GM23338 (cell line): ENCODE measurements at regions not wholly inside any gene's neighbourhood (a gene's known extent, or its start where the extent isn't known, plus 50 kb on each side); places are given as distances from the start of the nearest gene placed in this dataset.

ENCODE experiments used
- ATAC-seq: fragments of 200-7000 bp; cut with Tn5 transposase; 3 replicates; pipeline ENCODE4 v1.9.1; 2020
- DNase-seq: peaks from one replicate; pipeline ENCODE4 v3.0.0-alpha.2; 2015; ENCODE audit warnings: low spot score
- H2AFZ ChIP-seq: fragments of 200-600 bp; sonication (generic); 2 replicates; pipeline ENCODE4 v1.8.0; 2016; ENCODE audit warnings: antibody characterized with exemption, mild to moderate bottlenecking, moderate library complexity
- H3F3A ChIP-seq: fragments of 200-600 bp; sonication (generic); replicated peaks from 2 replicates; pipeline ENCODE4 v1.8.0; 2017; ENCODE audit warnings: antibody characterized with exemption, mixed run types, low read depth
- H3K27ac ChIP-seq: fragments of 200-600 bp; sonication (generic); 2 replicates; pipeline ENCODE4 v1.6.1; 2016; ENCODE audit warnings: low read depth
- H3K27me3 ChIP-seq: fragments of 200-600 bp; sonication (generic); 2 replicates; pipeline ENCODE4 v1.8.0; 2016; ENCODE audit warnings: mild to moderate bottlenecking, mixed run types, moderate library complexity; ENCODE audit not compliant: insufficient read depth
- H3K36me3 ChIP-seq: fragments of 200-600 bp; sonication (generic); 2 replicates; pipeline ENCODE4 v1.8.0; 2016; ENCODE audit warnings: mild to moderate bottlenecking; ENCODE audit not compliant: insufficient read depth
- H3K4me1 ChIP-seq: fragments of 200-600 bp; sonication (generic); 2 replicates; pipeline ENCODE4 v1.8.0; 2016; ENCODE audit warnings: mild to moderate bottlenecking, moderate library complexity; ENCODE audit not compliant: insufficient read depth
- H3K4me2 ChIP-seq: fragments of 200-600 bp; sonication (generic); 2 replicates; pipeline ENCODE4 v1.7.1; 2017; ENCODE audit warnings: mixed run types
- H3K4me3 ChIP-seq: fragments of 200-600 bp; sonication (generic); 2 replicates; pipeline ENCODE4 v1.6.1; 2016; ENCODE audit warnings: mixed run types
- H3K79me2 ChIP-seq: fragments of 200-600 bp; sonication (generic); replicated peaks from 2 replicates; pipeline ENCODE4 v1.8.0; 2017; ENCODE audit warnings: mild to moderate bottlenecking; ENCODE audit not compliant: insufficient read depth
- H3K9me2 ChIP-seq: fragments of 200-600 bp; sonication (generic); 2 replicates; pipeline ENCODE4 v1.8.0; 2017; ENCODE audit not compliant: insufficient read depth
- H4K20me1 ChIP-seq: fragments of 200-600 bp; sonication (generic); replicated peaks from 2 replicates; pipeline ENCODE4 v1.8.0; 2017; ENCODE audit warnings: mild to moderate bottlenecking; ENCODE audit not compliant: insufficient read depth
- H3K27ac Mint-ChIP-seq: 2 replicates; pipeline ENCODE4 v1.8.0; 2020; ENCODE audit warnings: inconsistent platforms, mild to moderate bottlenecking, moderate library complexity, mixed read lengths
- H3K27me3 Mint-ChIP-seq: 3 replicates; pipeline ENCODE4 v1.8.0; 2022; ENCODE audit warnings: low read depth, mild to moderate bottlenecking, moderate library complexity, mixed read lengths, inconsistent platforms; ENCODE audit not compliant: insufficient read depth, poor library complexity
- H3K36me3 Mint-ChIP-seq: 3 replicates; pipeline ENCODE4 v1.8.0; 2021; ENCODE audit warnings: low read depth, mild to moderate bottlenecking, inconsistent platforms, moderate library complexity, mixed read lengths
- H3K4me1 Mint-ChIP-seq: 3 replicates; pipeline ENCODE4 v1.8.0; 2020; ENCODE audit warnings: mild to moderate bottlenecking, inconsistent platforms, mixed read lengths
- H3K4me3 Mint-ChIP-seq: 3 replicates; pipeline ENCODE4 v1.8.0; 2021; ENCODE audit warnings: moderate library complexity, mild to moderate bottlenecking, inconsistent platforms, mixed read lengths
- H3K9me3 Mint-ChIP-seq: 3 replicates; pipeline ENCODE4 v1.8.0; 2020; ENCODE audit warnings: moderate library complexity, mild to moderate bottlenecking, inconsistent platforms, mixed read lengths
- NANOG ChIP-seq: IDR thresholded peaks from 2 replicates; pipeline ENCODE4 v1.6.1; 2016; ENCODE audit warnings: antibody characterized with exemption, borderline replicate concordance
- REST ChIP-seq: IDR thresholded peaks from one replicate; pipeline ENCODE4 v1.6.1; 2018; ENCODE audit warnings: antibody characterized with exemption; ENCODE audit not compliant: unreplicated experiment
- ZNF331 ChIP-seq: fragments of 250-450 bp; sonication (Bioruptor Pico); IDR thresholded peaks from 2 replicates; pipeline ENCODE4 v1.5.0; 2020; ENCODE audit warnings: low read depth, mild to moderate bottlenecking, moderate library complexity
- TF ChIP-seq, protein P1 (sequence below): fragments of 250-450 bp; sonication (Bioruptor Pico); IDR thresholded peaks from 2 replicates; pipeline ENCODE4 v1.5.0; 2020; ENCODE audit warnings: mild to moderate bottlenecking, moderate library complexity

DNA sequence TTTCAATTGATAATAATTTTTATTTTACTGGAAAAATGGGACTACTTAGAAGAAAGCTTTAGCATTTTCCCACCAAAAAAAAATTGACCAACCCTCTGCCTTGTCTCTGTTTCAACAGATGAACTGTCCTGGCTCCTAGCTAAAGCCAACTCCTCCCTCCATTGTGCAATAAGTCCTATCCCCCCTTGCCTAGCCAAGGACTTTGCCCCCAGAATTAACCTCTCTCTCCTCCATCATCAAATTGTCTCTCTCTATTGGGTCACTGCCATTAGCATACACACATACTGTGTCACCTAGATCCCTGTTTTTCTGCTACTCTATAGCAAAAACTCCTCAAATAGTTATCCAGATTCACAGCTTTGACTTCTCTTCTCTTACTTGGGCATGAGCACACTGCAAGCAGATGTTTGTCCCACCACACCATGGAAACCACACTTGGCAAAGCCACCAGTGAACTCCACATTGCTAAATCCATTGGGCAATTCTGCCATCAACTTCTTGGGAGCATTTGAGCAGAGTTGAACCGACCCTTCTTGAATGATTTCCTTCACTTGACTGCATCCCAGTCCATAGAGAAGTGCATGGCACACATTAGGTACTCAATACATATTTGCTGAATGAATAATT, 91.4 kb upstream of the NEBL start (continued):
- TF ChIP-seq, protein P1, sequence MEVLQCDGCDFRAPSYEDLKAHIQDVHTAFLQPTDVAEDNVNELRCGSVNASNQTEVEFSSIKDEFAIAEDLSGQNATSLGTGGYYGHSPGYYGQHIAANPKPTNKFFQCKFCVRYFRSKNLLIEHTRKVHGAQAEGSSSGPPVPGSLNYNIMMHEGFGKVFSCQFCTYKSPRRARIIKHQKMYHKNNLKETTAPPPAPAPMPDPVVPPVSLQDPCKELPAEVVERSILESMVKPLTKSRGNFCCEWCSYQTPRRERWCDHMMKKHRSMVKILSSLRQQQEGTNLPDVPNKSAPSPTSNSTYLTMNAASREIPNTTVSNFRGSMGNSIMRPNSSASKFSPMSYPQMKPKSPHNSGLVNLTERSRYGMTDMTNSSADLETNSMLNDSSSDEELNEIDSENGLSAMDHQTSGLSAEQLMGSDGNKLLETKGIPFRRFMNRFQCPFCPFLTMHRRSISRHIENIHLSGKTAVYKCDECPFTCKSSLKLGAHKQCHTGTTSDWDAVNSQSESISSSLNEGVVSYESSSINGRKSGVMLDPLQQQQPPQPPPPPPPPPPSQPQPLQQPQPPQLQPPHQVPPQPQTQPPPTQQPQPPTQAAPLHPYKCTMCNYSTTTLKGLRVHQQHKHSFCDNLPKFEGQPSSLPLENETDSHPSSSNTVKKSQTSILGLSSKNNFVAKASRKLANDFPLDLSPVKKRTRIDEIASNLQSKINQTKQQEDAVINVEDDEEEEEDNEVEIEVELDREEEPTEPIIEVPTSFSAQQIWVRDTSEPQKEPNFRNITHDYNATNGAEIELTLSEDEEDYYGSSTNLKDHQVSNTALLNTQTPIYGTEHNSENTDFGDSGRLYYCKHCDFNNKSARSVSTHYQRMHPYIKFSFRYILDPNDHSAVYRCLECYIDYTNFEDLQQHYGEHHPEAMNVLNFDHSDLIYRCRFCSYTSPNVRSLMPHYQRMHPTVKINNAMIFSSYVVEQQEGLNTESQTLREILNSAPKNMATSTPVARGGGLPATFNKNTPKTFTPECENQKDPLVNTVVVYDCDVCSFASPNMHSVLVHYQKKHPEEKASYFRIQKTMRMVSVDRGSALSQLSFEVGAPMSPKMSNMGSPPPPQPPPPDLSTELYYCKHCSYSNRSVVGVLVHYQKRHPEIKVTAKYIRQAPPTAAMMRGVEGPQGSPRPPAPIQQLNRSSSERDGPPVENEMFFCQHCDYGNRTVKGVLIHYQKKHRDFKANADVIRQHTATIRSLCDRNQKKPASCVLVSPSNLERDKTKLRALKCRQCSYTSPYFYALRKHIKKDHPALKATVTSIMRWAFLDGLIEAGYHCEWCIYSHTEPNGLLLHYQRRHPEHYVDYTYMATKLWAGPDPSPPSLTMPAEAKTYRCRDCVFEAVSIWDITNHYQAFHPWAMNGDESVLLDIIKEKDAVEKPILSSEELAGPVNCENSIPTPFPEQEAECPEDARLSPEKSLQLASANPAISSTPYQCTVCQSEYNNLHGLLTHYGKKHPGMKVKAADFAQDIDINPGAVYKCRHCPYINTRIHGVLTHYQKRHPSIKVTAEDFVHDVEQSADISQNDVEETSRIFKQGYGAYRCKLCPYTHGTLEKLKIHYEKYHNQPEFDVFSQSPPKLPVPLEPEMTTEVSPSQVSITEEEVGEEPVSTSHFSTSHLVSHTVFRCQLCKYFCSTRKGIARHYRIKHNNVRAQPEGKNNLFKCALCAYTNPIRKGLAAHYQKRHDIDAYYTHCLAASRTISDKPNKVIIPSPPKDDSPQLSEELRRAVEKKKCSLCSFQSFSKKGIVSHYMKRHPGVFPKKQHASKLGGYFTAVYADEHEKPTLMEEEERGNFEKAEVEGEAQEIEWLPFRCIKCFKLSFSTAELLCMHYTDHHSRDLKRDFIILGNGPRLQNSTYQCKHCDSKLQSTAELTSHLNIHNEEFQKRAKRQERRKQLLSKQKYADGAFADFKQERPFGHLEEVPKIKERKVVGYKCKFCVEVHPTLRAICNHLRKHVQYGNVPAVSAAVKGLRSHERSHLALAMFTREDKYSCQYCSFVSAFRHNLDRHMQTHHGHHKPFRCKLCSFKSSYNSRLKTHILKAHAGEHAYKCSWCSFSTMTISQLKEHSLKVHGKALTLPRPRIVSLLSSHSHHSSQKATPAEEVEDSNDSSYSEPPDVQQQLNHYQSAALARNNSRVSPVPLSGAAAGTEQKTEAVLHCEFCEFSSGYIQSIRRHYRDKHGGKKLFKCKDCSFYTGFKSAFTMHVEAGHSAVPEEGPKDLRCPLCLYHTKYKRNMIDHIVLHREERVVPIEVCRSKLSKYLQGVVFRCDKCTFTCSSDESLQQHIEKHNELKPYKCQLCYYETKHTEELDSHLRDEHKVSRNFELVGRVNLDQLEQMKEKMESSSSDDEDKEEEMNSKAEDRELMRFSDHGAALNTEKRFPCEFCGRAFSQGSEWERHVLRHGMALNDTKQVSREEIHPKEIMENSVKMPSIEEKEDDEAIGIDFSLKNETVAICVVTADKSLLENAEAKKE (CRISPR knock-in tag), result no peak

GRCh38 chr10:20986049-20986448, 88.9 kb upstream of the NEBL start:
- H2AFZ ChIP-seq, result no peak overlapping the region
- no peak overlapping the region for H3K27ac ChIP-seq
- no peaks in the 10 kb centered on the region for H3K27me3 ChIP-seq
- no peaks in the 10 kb centered on the region for H3K9me2 ChIP-seq
- no peak for DNase-seq
- Mint-ChIP-seq H3K4me1 (no peaks in the 10 kb centered on the region), H3K27me3 (peaks cover 2% of the 10 kb centered on the region), H3K9me3 (no peaks in the 10 kb centered on the region), H3K36me3 (no peaks in the 10 kb centered on the region), H3K4me3 (no peak overlapping the region), H3K27ac (no peak overlapping the region)
- no peak overlapping the region for H3K4me2 ChIP-seq
- no peaks in the 10 kb centered on the region for H3F3A ChIP-seq
- H3K4me3 ChIP-seq, result no peak overlapping the region
- TF ChIP-seq REST, result no peak
- no peak for TF ChIP-seq ZNF331 (CRISPR knock-in tag)
- TF ChIP-seq, protein P1 (CRISPR knock-in tag), result no peak
- TF ChIP-seq NANOG, result no peak
- no peaks in the 10 kb centered on the region for H3K36me3 ChIP-seq
- ATAC-seq, result no peak
- no peaks in the 10 kb centered on the region for H3K4me1 ChIP-seq
- no peaks in the 10 kb centered on the region for H3K79me2 ChIP-seq
- no peaks in the 10 kb centered on the region for H4K20me1 ChIP-seq
